ENCODE measurements at regions not wholly inside any gene's neighbourhood (a gene's known extent, or its start where the extent isn't known, plus 50 kb on each side); places are given as distances from the start of the nearest gene placed in this dataset.

GRCh38 chr12:46526233-46526632 is 153.7 kb upstream of the SLC38A2 start:
- TF ChIP-seq CTCF (IDR thresholded peaks at IDR 0.05) = no peak
- no peak for TF ChIP-seq POLR2A (IDR thresholded peaks at IDR 0.05)

Data from right lobe of liver (tissue), 4 donors.